Cardiac muscle cell (in vitro differentiated cells and primary cell): ENCODE measurements at regions not wholly inside any gene's neighbourhood (a gene's known extent, or its start where the extent isn't known, plus 50 kb on each side); places are given as distances from the start of the nearest gene placed in this dataset.
A peak's percentile ranks its signal among the peaks of the same experiment; 100 is the strongest.

ENCODE experiments used
- DNase-seq, 2 donors: peaks; one replicate each; pipeline versions ENCODE4 v3.0.0 to v3.0.0-alpha.2; 2010 to 2017; ENCODE audit warnings: low read depth in 1 of 2, low spot score in 1 of 2
- H3K27ac ChIP-seq: fragments of 200-600 bp; sonication (generic); 2 replicates; pipeline ENCODE4 v1.5.1; 2016
- H3K27me3 ChIP-seq: fragments of 200-600 bp; sonication (generic); 2 replicates; pipeline ENCODE4 v1.6.0; 2016; ENCODE audit warnings: control low read depth
- H3K36me3 ChIP-seq: fragments of 200-600 bp; sonication (generic); 2 replicates; pipeline ENCODE4 v1.5.1; 2016; ENCODE audit warnings: control low read depth
- H3K4me1 ChIP-seq: fragments of 200-600 bp; sonication (generic); 2 replicates; pipeline ENCODE4 v1.8.1; 2017; ENCODE audit warnings: low read depth, mild to moderate bottlenecking, mixed run types
- H3K4me3 ChIP-seq: fragments of 200-600 bp; sonication (generic); 2 replicates; pipeline ENCODE4 v1.5.1; 2016; ENCODE audit warnings: mild to moderate bottlenecking
- H3K9me3 ChIP-seq: fragments of 200-600 bp; sonication (generic); 2 replicates; pipeline ENCODE4 v1.5.1; 2017; ENCODE audit warnings: low read depth, mild to moderate bottlenecking, control low read depth
- TF ChIP-seq, protein P1 (sequence below): IDR thresholded peaks from 2 replicates; pipeline ENCODE4 v1.5.1; 2012; ENCODE audit warnings: low read depth, mild to moderate bottlenecking, low read length

DNA sequence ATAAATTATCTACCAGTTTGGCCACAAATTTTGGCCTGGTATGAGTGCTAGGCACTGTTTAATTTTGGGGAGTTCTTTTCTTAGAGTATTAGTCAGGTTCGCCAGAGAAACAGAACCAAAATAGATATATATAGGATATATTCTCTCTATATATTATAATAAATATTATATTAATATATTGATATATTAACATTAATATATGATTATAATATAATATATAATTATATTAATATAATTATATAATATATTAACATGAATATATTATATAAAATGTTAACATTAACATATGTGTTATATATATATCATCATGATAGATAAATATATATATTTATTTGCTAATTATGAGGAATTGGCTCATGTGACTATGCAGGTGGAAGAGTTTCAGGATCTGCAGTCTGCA, 137.8 kb upstream of the CHRNA7 start:
- Histone ChIP-seq H3K27me3 (no peaks in the 10 kb centered on the region), H3K27ac (no peak overlapping the region), H3K4me1 (no peaks in the 10 kb centered on the region), H3K36me3 (no peaks in the 10 kb centered on the region), H3K4me3 (no peak overlapping the region), H3K9me3 (no peaks in the 10 kb centered on the region)
- no peak for DNase-seq
- TF ChIP-seq, protein P1, sequence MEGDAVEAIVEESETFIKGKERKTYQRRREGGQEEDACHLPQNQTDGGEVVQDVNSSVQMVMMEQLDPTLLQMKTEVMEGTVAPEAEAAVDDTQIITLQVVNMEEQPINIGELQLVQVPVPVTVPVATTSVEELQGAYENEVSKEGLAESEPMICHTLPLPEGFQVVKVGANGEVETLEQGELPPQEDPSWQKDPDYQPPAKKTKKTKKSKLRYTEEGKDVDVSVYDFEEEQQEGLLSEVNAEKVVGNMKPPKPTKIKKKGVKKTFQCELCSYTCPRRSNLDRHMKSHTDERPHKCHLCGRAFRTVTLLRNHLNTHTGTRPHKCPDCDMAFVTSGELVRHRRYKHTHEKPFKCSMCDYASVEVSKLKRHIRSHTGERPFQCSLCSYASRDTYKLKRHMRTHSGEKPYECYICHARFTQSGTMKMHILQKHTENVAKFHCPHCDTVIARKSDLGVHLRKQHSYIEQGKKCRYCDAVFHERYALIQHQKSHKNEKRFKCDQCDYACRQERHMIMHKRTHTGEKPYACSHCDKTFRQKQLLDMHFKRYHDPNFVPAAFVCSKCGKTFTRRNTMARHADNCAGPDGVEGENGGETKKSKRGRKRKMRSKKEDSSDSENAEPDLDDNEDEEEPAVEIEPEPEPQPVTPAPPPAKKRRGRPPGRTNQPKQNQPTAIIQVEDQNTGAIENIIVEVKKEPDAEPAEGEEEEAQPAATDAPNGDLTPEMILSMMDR = no peak

DNA sequence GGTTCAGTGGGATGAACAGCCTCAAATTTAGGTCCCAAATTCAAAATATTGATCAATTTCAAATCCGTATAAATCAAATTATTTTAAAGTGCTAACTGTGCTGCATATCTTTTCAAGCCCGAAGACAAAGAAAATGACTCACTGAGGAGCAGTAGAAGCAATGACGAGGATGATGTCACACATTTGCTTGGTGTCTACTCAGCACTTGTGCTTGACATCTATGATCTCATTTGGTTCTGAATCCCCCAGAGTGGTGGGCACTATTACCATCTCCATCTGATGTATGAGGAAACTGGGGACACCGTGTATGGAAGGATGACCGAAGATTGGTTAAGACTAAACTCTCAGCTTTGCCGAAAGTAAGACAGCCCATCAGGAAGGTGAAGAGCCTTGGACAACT, 136.5 kb upstream of the CHRNA7 start:
- H3K9me3 ChIP-seq = no peaks in the 10 kb centered on the region
- no peak overlapping the region for H3K27ac ChIP-seq
- no peaks in the 10 kb centered on the region for H3K4me1 ChIP-seq
- no peak for DNase-seq
- no peaks in the 10 kb centered on the region for H3K36me3 ChIP-seq
- no peak overlapping the region for H3K4me3 ChIP-seq
- TF ChIP-seq, protein P1 = no peak
- no peaks in the 10 kb centered on the region for H3K27me3 ChIP-seq

DNA sequence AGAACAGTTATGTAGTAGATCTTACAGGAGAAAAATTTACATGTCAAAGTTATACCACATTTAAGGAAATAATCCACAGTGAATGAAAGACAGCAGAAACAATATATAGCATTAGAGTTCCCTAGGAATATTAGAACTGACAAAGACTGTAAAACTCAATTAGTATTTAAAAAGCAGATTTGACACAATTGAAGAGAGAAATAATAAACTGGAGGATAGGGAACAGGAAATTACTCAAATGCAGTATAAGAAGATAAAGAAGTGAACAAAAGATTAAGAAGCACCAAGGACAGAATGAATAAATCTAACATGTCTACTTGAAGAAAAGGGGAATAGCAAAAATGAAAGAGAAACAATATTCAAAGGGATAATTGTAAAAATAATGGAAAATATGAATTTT, 132.6 kb upstream of the CHRNA7 start:
- Histone ChIP-seq H3K4me3 (no peak overlapping the region), H3K36me3 (no peaks in the 10 kb centered on the region), H3K27ac (no peak overlapping the region), H3K4me1 (no peaks in the 10 kb centered on the region), H3K9me3 (no peaks in the 10 kb centered on the region), H3K27me3 (no peaks in the 10 kb centered on the region)
- TF ChIP-seq, protein P1 = no peak
- DNase-seq = no peak

DNA sequence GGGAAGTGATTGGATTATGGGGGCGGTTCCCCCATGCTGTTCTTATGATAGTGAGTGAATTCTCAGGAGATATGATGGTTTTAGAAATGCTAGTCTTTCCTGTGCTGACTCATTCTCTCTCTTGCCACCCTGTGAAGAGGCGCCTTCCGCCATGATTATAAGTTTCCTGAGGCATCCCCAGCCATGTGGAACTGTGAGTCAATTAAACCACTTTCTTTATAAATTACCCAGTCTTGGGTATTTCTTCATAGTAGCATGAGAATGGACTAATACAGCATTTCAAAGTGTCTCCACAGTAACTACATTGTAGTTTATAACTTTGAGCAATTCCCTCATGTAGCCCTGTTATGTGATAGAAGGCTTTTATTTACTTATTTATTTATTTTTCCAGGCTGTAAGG, 128.8 kb upstream of the CHRNA7 start:
- no peaks in the 10 kb centered on the region for H3K36me3 ChIP-seq
- H3K27me3 ChIP-seq = no peaks in the 10 kb centered on the region
- no peaks in the 10 kb centered on the region for H3K9me3 ChIP-seq
- no peak for DNase-seq
- H3K27ac ChIP-seq = no peak overlapping the region
- H3K4me1 ChIP-seq = no peaks in the 10 kb centered on the region
- H3K4me3 ChIP-seq = no peak overlapping the region
- TF ChIP-seq, protein P1 = no peak

DNA sequence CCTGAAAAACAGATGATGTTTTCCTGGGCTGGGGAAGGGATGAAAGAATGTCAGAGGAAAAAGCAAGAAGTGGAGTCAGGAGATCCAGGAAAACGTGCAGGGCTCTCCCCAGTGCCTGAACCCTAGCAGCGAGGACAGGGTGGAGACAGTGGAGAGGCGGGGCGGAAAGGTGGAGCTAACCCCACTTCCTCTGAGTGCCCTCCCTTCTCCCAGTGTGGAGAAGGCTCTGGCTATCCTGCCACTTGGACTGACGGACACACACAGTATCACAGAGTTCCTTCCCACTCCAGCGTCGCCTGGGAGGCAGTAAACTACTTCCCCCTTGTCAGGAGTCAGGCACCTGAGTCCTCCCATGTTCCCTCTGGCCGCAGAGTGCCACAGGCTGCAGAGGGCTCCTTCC, 125.3 kb upstream of the CHRNA7 start:
- no peaks in the 10 kb centered on the region for H3K4me1 ChIP-seq
- no peak overlapping the region for H3K27ac ChIP-seq
- DNase-seq = peak in 1 of 2 donors; percentile 11
- H3K27me3 ChIP-seq = no peaks in the 10 kb centered on the region
- TF ChIP-seq, protein P1 = no peak
- no peaks in the 10 kb centered on the region for H3K36me3 ChIP-seq
- no peaks in the 10 kb centered on the region for H3K9me3 ChIP-seq
- no peak overlapping the region for H3K4me3 ChIP-seq

DNA sequence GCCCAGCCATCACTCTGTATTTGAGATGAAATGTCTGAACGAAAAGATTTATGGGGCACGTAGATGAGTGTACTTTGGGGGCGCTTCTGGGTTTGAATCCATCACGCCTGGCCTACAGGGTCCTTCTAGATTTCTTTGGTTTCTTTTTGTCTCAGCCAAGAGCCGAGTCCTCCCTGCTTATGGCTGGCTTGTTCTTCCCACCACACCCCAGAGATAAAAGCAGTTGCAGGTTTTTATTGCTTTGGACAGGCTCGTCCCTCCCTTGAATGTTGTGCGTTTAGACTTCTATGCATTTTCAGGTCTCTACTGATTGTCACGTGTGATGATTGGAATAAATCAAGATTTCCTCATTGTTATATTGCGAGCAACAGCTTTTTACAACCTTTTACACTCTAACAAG, 104.8 kb upstream of the CHRNA7 start:
- no peaks in the 10 kb centered on the region for H3K4me1 ChIP-seq
- no peaks in the 10 kb centered on the region for H3K9me3 ChIP-seq
- H3K36me3 ChIP-seq = no peaks in the 10 kb centered on the region
- H3K27ac ChIP-seq = no peak overlapping the region
- H3K4me3 ChIP-seq = no peak overlapping the region
- TF ChIP-seq, protein P1 = no peak
- no peak for DNase-seq
- no peaks in the 10 kb centered on the region for H3K27me3 ChIP-seq
